Naive thymus-derived CD4-positive, alpha-beta T cell (primary cell): ENCODE measurements at regions not wholly inside any gene's neighbourhood (a gene's known extent, or its start where the extent isn't known, plus 50 kb on each side); places are given as distances from the start of the nearest gene placed in this dataset.

Source experiments
- ATAC-seq: fragments of 150-1000 bp; cut with Tn5 transposase; 2 replicates; pipeline ENCODE4 v1.10.0; 2021; ENCODE audit warnings: mild to moderate bottlenecking, moderate library complexity
- CTCF ChIA-PET: fragments of 350-600 bp; sonication (Branson Sonifier 250); formaldehyde crosslinking; loops from one replicate; lab custom pipeline; 2021; ENCODE audit warnings: antibody characterized with exemption; lab: Charles Lee
- POLR2A ChIA-PET: fragments of 350-600 bp; sonication (Branson Sonifier 250); formaldehyde crosslinking; loops from one replicate; lab custom pipeline; 2021; ENCODE audit warnings: antibody characterized with exemption, inconsistent platforms; lab: Charles Lee
- DNase-seq, 9 donors: peaks; one replicate each; pipeline versions ENCODE4 v3.0.0 to v3.0.0-alpha.2; 2020 to 2022; ENCODE audit warnings: mixed read lengths in 1 of 9
- H3K27ac ChIP-seq: one replicate; pipeline ENCODE4 v1.7.0; 2013; ENCODE audit warnings: mild to moderate bottlenecking, low read depth, low read length, moderate library complexity
- H3K27me3 ChIP-seq, 2 donors: one replicate each; pipeline ENCODE4 v1.7.0; 2013; ENCODE audit warnings: low read length in 2 of 2, mild to moderate bottlenecking in 2 of 2, moderate library complexity in 2 of 2; ENCODE audit not compliant: control insufficient read depth in 2 of 2, insufficient read depth in 2 of 2
- H3K36me3 ChIP-seq, 3 experiments: 1 replicate in 2 of 3; 2 replicates in 1 of 3; pipeline ENCODE4 v1.7.0; 2013; ENCODE audit warnings: low read length in 3 of 3, mild to moderate bottlenecking in 3 of 3, moderate library complexity in 1 of 3; ENCODE audit not compliant: insufficient read depth in 3 of 3, control insufficient read depth in 2 of 3
- H3K4me1 ChIP-seq, 2 donors: one replicate each; pipeline ENCODE4 v1.7.0; 2013; ENCODE audit warnings: low read length in 2 of 2, mild to moderate bottlenecking in 2 of 2, moderate library complexity in 1 of 2; ENCODE audit not compliant: control insufficient read depth in 2 of 2, insufficient read depth in 2 of 2
- H3K4me3 ChIP-seq: 2 replicates; pipeline ENCODE4 v1.7.0; 2013; ENCODE audit warnings: mild to moderate bottlenecking, low read length
- H3K9me3 ChIP-seq, 3 experiments: 1 replicate in 2 of 3; 2 replicates in 1 of 3; pipeline ENCODE4 v1.7.0; 2013; ENCODE audit warnings: low read length in 3 of 3; ENCODE audit not compliant: control insufficient read depth in 2 of 3
- H3K27ac Mint-ChIP-seq, 9 donors: one replicate each; pipeline ENCODE4 v1.8.0; 2020 to 2022; ENCODE audit warnings: mixed read lengths in 9 of 9, mild to moderate bottlenecking in 8 of 9, moderate library complexity in 5 of 9, inconsistent platforms in 2 of 9
- H3K27me3 Mint-ChIP-seq, 5 donors: one replicate each; pipeline ENCODE4 v1.8.0; 2021 to 2022; ENCODE audit warnings: mixed read lengths in 5 of 5, mild to moderate bottlenecking in 1 of 5
- H3K36me3 Mint-ChIP-seq, 5 donors: one replicate each; pipeline ENCODE4 v1.8.0; 2020 to 2022; ENCODE audit warnings: mixed read lengths in 5 of 5, mild to moderate bottlenecking in 3 of 5, inconsistent platforms in 1 of 5
- H3K4me1 Mint-ChIP-seq, 7 donors: one replicate each; pipeline ENCODE4 v1.8.0; 2020 to 2022; ENCODE audit warnings: mixed read lengths in 7 of 7, mild to moderate bottlenecking in 3 of 7, inconsistent platforms in 1 of 7
- H3K4me3 Mint-ChIP-seq, 10 donors: one replicate each; pipeline ENCODE4 v1.8.0; 2020 to 2022; ENCODE audit warnings: mild to moderate bottlenecking in 10 of 10, mixed read lengths in 10 of 10, moderate library complexity in 6 of 10, inconsistent platforms in 2 of 10
- H3K9me3 Mint-ChIP-seq, 11 donors: one replicate each; pipeline ENCODE4 v1.8.0; 2020 to 2022; ENCODE audit warnings: mixed read lengths in 11 of 11, mild to moderate bottlenecking in 4 of 11, inconsistent platforms in 1 of 11, moderate library complexity in 1 of 11
- intact Hi-C, 2 donors: fragments of 100-400 bp; cut with micrococcal nuclease; formaldehyde crosslinking; loops; one replicate each; pipeline ENCODE4 v1.15.1; 2023

GRCh38 chr5:15326932-15327331 is 173.0 kb upstream of the FBXL7 start:
- Histone ChIP-seq H3K27me3 (no peaks in the 10 kb centered on the region), H3K4me3 (no peak overlapping the region), H3K4me1 (no peaks in the 10 kb centered on the region), H3K27ac (no peak overlapping the region), H3K36me3 (no peaks in the 10 kb centered on the region), H3K9me3 (no peaks in the 10 kb centered on the region)
- no peaks in the 10 kb centered on the region for H3K4me1 Mint-ChIP-seq
- ATAC-seq (no peak), DNase-seq (no peak)
- no peak overlapping the region for H3K27ac Mint-ChIP-seq
- H3K9me3 Mint-ChIP-seq, result peaks cover 0 to 29% (median 4%) of the 10 kb centered on the region in 11 donors
- no peaks in the 10 kb centered on the region for H3K36me3 Mint-ChIP-seq
- ChIA-PET POLR2A (no interaction called here), CTCF (no interaction called here)
- intact Hi-C loops, result no loop called here
- no peaks in the 10 kb centered on the region for H3K27me3 Mint-ChIP-seq
- H3K4me3 Mint-ChIP-seq, result no peak overlapping the region

- Histone ChIP-seq H3K4me3 (no peak overlapping the region), H3K9me3 (no peaks in the 10 kb centered on the region), H3K27me3 (no peaks in the 10 kb centered on the region), H3K36me3 (no peaks in the 10 kb centered on the region), H3K4me1 (no peaks in the 10 kb centered on the region), H3K27ac (no peak overlapping the region)
- ChIA-PET POLR2A (no interaction called here), CTCF (no interaction called here)
- Mint-ChIP-seq H3K4me3 (no peak overlapping the region), H3K27ac (no peak overlapping the region), H3K36me3 (no peaks in the 10 kb centered on the region), H3K9me3 (peaks cover 0 to 29% (median 4%) of the 10 kb centered on the region in 11 donors), H3K27me3 (no peaks in the 10 kb centered on the region), H3K4me1 (no peaks in the 10 kb centered on the region)
- intact Hi-C loops, result no loop called here
- DNase-seq (no peak), ATAC-seq (no peak)
Measured at GRCh38 chr5:15326471-15326870, 173.5 kb upstream of the FBXL7 start.

GRCh38 chr5:15322421-15322820 is 177.6 kb upstream of the FBXL7 start:
- no peaks in the 10 kb centered on the region for H3K36me3 Mint-ChIP-seq
- intact Hi-C loops, result no loop called here
- Histone ChIP-seq H3K4me1 (no peaks in the 10 kb centered on the region), H3K27ac (no peak overlapping the region), H3K27me3 (no peaks in the 10 kb centered on the region), H3K36me3 (no peaks in the 10 kb centered on the region), H3K9me3 (no peaks in the 10 kb centered on the region), H3K4me3 (no peak overlapping the region)
- POLR2A ChIA-PET, result no interaction called here
- no peak overlapping the region for H3K4me3 Mint-ChIP-seq
- ATAC-seq (no peak), DNase-seq (no peak)
- no peak overlapping the region for H3K27ac Mint-ChIP-seq
- CTCF ChIA-PET, result interaction anchor here (0.6 kb wide), 1 partner anchor 750 kb away, joined by 3 read pairs; no protein-coding TSS in a partner anchor
- no peaks in the 10 kb centered on the region for H3K27me3 Mint-ChIP-seq
- peaks cover 0 to 24% (median 3%) of the 10 kb centered on the region in 11 donors for H3K9me3 Mint-ChIP-seq
- no peaks in the 10 kb centered on the region for H3K4me1 Mint-ChIP-seq

- H3K27me3 ChIP-seq, result no peaks in the 10 kb centered on the region
- no peak for DNase-seq
- H3K4me3 ChIP-seq, result no peak overlapping the region
- intact Hi-C loops, result no loop called here
- Mint-ChIP-seq H3K27me3 (no peaks in the 10 kb centered on the region), H3K9me3 (peaks cover 0 to 20% (median 3%) of the 10 kb centered on the region in 11 donors), H3K4me1 (no peaks in the 10 kb centered on the region), H3K27ac (no peak overlapping the region), H3K36me3 (no peaks in the 10 kb centered on the region), H3K4me3 (no peak overlapping the region)
- no peaks in the 10 kb centered on the region for H3K9me3 ChIP-seq
- H3K27ac ChIP-seq, result no peak overlapping the region
- ChIA-PET CTCF (no interaction called here), POLR2A (no interaction called here)
- ATAC-seq, result no peak
- H3K4me1 ChIP-seq, result no peaks in the 10 kb centered on the region
- H3K36me3 ChIP-seq, result no peaks in the 10 kb centered on the region
Measured at GRCh38 chr5:15321776-15322175, 178.2 kb upstream of the FBXL7 start.

GRCh38 chr5:15320871-15321270 is 179.1 kb upstream of the FBXL7 start:
- H3K4me1 Mint-ChIP-seq, result no peaks in the 10 kb centered on the region
- H3K27me3 ChIP-seq, result no peaks in the 10 kb centered on the region
- CTCF ChIA-PET, result no interaction called here
- no peaks in the 10 kb centered on the region for H3K9me3 ChIP-seq
- no peaks in the 10 kb centered on the region for H3K36me3 ChIP-seq
- peaks cover 0 to 11% (median 4%) of the 10 kb centered on the region in 11 donors for H3K9me3 Mint-ChIP-seq
- DNase-seq (no peak), ATAC-seq (no peak)
- POLR2A ChIA-PET, result no interaction called here
- H3K27ac ChIP-seq, result no peak overlapping the region
- no peak overlapping the region for H3K4me3 Mint-ChIP-seq
- no peak overlapping the region for H3K4me3 ChIP-seq
- intact Hi-C loops, result no loop called here
- no peaks in the 10 kb centered on the region for H3K27me3 Mint-ChIP-seq
- H3K4me1 ChIP-seq, result no peaks in the 10 kb centered on the region
- no peak overlapping the region for H3K27ac Mint-ChIP-seq
- no peaks in the 10 kb centered on the region for H3K36me3 Mint-ChIP-seq

- no peaks in the 10 kb centered on the region for H3K36me3 Mint-ChIP-seq
- H3K4me1 Mint-ChIP-seq, result no peaks in the 10 kb centered on the region
- no peak overlapping the region for H3K4me3 ChIP-seq
- no peaks in the 10 kb centered on the region for H3K9me3 ChIP-seq
- H3K9me3 Mint-ChIP-seq, result peaks cover 0 to 18% (median 3%) of the 10 kb centered on the region in 11 donors
- H3K27me3 Mint-ChIP-seq, result no peaks in the 10 kb centered on the region
- H3K4me1 ChIP-seq, result no peaks in the 10 kb centered on the region
- ATAC-seq (no peak), DNase-seq (no peak)
- H3K27me3 ChIP-seq, result no peaks in the 10 kb centered on the region
- H3K27ac Mint-ChIP-seq, result no peak overlapping the region
- POLR2A ChIA-PET, result no interaction called here
- no peaks in the 10 kb centered on the region for H3K36me3 ChIP-seq
- CTCF ChIA-PET, result no interaction called here
- intact Hi-C loops, result no loop called here
- H3K27ac ChIP-seq, result no peak overlapping the region
- no peak overlapping the region for H3K4me3 Mint-ChIP-seq
Measured at GRCh38 chr5:15304914-15305834, 194.8 kb upstream of the FBXL7 start.
